ENCODE measurements at regions not wholly inside any gene's neighbourhood (a gene's known extent, or its start where the extent isn't known, plus 50 kb on each side); places are given as distances from the start of the nearest gene placed in this dataset.
"Not testable (repeated sequence)": the region's sequence is repeated elsewhere in the genome, so short reads cannot be mapped to it uniquely, and the experiment has no call there.

GRCh38 chr17:30624180-30624579, 147.0 kb downstream of the GOSR1 start:
- DNase-seq: not testable (repeated sequence)

DNA sequence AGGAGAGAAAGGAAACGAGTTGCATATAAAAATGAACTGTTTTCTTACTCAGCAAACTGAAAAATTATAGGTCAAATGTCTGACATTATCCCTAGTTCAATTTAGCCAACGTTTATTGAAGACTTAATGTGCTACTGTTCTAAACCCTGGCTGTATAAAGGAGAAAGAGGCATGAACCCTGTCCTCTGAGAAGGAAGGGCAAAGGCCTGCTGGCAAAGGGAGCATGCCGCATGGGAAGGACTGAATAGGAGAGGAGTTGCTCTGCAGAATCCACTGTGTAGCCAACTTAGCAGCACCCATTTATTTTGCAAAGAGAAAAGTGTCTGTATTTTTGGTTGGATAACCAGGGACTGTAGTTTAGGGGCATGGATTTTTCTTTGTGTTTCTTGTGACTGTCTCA, 132.5 kb downstream of the GOSR1 start:
- not testable (repeated sequence) for DNase-seq

DNA sequence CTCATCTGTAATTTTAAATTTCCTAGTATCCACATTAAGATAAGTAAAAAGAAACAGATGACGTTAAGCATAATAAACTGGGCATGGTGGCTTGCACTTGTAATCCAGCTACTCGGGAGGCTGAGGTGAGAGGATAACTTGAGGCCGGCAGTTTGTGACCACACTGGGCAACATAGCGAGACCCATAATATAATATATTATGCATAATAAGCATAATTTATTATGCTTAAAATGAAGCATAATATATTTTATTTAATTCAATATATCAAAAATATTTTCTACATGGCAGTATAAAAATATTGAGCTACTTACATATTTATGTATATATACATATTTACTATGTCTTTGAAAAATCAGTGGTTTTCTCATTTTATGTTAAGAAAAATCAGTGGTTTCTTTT, 128.3 kb downstream of the GOSR1 start:
- no peak for DNase-seq

DNA sequence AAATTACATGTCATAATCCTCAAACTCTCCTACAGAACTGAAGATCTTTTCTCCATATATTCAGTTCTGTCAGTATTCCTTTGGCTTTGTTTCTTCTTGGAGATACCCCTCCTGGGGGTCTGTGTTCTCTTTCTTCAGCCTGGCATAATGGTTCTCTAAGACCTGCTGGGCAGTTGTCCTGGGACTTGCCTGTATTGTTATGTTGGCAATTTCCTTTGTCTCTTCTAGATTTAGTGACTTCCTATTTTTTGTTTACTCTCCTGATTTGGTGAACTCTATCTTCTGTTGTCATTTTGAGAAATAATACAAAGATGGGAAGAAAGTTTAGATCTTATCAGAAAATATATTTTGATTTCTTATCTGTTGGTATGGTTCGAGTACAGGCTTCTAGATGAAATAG, 127.8 kb downstream of the GOSR1 start:
- DNase-seq: no peak

GRCh38 chr17:30602396-30602795, 125.2 kb downstream of the GOSR1 start:
- not testable (repeated sequence) for DNase-seq

- not testable (repeated sequence) for DNase-seq
Measured at GRCh38 chr17:30601984-30602383, 124.8 kb downstream of the GOSR1 start.

GRCh38 chr17:30600830-30601494, 123.8 kb downstream of the GOSR1 start:
- DNase-seq: no peak

- DNase-seq: peak; percentile 35
Measured at GRCh38 chr17:30600060-30600829, 123.0 kb downstream of the GOSR1 start.

- DNase-seq: no peak
Measured at GRCh38 chr17:30599428-30600059, 122.3 kb downstream of the GOSR1 start.

- no peak for DNase-seq
Measured at GRCh38 chr17:30597776-30598288, 120.6 kb downstream of the GOSR1 start.

DNA sequence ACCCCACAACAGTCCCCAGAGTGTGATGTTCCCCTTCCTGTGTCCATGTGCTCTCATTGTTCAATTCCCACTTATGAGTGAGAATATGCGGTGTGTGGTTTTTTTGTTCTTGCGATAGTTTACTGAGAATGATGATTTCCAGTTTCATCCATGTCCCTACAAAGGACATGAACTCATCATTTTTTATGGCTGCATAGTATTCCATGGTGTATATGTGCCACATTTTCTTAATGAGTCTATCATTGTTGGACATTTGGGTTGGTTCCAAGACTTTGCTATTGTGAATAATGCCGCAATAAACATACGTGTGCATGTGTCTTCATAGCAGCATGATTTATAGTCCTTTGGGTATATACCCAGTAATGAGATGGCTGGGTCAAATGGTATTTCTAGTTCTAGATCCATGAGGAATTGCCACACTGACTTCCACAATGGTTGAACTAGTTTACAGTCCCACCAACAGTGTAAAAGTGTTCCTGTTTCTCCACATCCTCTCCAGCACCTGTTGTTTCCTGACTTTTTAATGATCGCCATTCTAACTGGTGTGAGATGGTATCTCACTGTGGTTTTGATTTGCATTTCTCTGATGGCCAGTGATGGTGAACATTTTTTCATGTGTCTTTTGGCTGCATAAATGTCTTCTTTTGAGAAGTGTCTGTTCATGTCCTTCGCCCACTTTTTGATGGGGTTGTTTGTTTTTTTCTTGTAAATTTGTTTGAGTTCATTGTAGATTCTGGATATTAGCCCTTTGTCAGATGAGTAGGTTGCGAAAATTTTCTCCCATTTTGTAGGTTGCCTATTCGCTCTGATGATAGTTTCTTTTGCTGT, 120.0 kb downstream of the GOSR1 start:
- DNase-seq: not testable (repeated sequence)

GRCh38 chr17:30594953-30595371, 117.8 kb downstream of the GOSR1 start:
- DNase-seq: not testable (repeated sequence)

DNA sequence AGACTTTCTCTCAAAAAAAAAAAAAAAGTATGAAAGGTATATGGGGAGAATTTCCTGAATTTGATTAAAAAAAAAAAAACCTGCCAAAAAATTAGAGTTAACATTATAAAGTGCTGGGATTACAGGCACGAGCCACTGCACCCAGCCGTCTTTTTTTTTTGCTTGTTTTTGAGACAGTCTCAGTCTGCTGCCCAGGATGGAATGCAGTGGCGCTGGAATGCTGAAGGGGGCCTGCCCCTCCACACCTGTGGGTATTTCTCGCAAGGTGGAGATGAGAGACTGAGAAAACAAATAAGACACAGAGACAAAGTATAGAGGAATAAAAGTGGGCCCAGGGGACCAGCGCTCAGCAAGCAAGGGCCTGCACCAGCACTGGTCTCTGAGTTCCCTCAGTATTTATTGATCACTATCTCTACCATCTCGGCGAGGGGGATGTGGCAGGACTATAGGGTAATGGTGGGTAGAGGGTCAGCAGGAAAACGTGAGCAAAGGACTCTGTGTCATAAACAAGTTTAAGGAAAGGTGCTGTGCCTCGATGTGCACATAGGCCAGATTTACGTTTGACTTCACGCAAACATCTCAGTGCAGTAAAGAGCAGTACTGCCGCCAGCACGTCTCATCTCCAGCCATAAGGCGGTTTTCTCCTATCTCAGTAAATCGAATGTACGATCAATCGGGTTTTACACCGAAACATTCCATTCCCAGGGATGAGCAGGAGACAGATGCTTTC, 117.2 kb downstream of the GOSR1 start:
- no peak for DNase-seq

DNA sequence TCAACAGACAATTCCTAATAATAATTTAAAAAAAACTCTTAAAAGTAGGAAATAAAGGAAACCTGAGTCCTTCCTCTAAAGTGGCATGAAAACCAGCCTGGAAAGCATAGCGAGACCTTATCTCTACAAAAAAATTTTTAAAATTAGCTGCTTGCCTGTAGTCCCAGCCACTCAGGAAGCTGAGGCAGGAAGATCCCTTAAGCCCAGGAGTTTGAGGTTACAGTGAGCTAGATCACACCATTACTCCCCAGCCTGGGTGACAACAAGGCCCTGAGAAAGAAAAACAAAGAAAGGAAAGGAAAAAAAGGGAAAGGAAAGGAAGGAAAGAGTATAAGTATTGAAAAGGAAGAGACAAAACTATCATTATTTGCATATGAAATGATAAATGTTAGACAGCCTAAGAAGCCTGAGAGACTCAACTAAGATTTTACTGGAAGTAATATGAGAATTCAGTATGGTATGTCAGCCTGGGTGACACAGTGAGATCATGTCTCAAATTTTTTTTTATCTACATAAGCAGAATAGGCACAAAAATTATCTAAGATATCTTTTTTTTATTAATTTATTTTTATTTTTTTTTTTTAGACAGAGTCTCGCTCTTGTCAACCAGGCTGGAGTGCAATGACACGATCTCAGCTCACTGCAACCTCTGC, 113.0 kb downstream of the GOSR1 start:
- DNase-seq: no peak

- no peak for DNase-seq
Measured at GRCh38 chr17:30589431-30589830, 112.2 kb downstream of the GOSR1 start.

GRCh38 chr17:30588798-30589247, 111.6 kb downstream of the GOSR1 start:
- no peak for DNase-seq

DNA sequence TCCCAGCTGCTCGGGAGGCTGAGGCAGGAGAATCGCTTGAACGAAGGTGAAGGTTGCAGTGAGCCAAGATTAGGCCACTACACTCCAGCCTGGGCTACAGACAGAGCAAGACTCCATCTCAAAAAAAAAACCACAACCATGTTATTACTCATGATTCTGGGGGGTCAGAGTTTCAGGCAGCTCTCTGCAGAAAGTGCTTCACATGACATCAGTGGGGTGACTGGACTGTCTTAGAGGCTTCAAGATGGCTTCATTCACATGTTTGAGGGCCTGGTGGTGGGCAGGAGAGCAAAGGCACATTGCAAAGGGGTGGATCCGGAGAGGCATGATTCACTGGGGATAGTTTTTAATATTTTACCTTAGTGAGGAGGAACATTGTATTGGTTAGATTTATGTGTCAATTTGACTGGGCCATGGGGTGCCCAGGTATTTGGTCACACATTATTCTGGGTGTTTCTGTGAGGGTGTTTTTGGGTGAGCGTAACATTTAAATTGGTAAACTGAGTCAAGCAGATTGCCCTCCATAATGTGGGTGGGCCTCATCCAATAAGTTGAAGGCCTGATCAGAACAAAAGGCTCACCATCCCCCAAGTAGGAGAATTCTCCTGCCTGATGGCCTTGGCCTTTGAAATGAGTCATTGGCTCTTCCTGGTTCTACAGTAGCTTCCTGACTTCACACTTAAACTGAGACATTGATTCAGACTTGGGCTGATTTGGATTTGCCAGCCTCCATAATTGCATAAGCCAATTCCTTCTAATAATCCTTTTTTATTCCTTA, 109.8 kb downstream of the GOSR1 start:
- DNase-seq: no peak

- no peak for DNase-seq
Measured at GRCh38 chr17:30584810-30585209, 107.6 kb downstream of the GOSR1 start.

DNA sequence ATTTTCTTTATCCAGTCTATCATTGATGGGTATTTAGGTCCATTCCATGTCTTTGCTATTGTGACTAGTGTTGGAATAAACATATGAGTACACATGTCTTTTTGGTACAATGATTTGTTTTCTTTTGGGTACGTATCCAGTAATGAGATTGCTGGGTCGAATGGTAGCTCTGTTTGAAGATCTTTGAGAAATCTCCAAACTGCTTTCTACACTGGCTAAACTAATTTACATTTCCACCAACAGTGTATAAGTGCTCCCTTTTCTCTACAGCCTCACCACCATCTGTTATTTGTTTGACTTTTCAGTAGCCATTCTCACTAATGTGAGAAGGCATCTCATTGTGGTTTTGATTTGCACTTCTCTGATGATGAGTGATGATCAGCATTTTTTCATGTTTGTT, 103.7 kb downstream of the GOSR1 start:
- DNase-seq: no peak

- DNase-seq: no peak
Measured at GRCh38 chr17:30579610-30580315, 102.6 kb downstream of the GOSR1 start.

Measured in GOT3 (cell line).